ENCODE measurements at regions not wholly inside any gene's neighbourhood (a gene's known extent, or its start where the extent isn't known, plus 50 kb on each side); places are given as distances from the start of the nearest gene placed in this dataset.

DNA sequence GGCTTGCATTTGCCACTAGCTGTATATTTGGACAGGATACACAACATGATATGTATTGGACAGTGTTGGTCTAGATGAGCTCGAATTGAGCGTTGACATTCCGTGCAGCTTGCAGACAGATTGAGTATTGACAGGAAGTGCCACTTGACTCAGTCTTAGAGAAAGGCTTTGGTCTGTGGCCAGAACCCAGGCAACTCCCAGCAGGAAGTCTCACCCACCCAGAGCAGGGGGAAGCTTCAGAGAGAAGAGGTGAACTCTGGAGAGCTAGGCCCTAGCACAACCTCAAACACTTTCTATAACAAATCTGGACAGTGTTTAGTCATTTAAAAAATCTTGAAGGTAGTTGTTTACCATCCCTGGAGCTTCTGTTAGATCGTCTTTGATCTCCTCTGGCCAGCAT, 280.5 kb downstream of the FBXW7 start:
- H3K4me2 ChIP-seq (ENCODE audit: low read depth, low read length) = no peak overlapping the region
- no peaks in the 10 kb centered on the region for H3K27me3 ChIP-seq (replicated peaks; ENCODE audit: insufficient read depth, low read length)
- H2AFZ ChIP-seq (ENCODE audit: low read length) = no peak overlapping the region
- TF ChIP-seq, protein P1, sequence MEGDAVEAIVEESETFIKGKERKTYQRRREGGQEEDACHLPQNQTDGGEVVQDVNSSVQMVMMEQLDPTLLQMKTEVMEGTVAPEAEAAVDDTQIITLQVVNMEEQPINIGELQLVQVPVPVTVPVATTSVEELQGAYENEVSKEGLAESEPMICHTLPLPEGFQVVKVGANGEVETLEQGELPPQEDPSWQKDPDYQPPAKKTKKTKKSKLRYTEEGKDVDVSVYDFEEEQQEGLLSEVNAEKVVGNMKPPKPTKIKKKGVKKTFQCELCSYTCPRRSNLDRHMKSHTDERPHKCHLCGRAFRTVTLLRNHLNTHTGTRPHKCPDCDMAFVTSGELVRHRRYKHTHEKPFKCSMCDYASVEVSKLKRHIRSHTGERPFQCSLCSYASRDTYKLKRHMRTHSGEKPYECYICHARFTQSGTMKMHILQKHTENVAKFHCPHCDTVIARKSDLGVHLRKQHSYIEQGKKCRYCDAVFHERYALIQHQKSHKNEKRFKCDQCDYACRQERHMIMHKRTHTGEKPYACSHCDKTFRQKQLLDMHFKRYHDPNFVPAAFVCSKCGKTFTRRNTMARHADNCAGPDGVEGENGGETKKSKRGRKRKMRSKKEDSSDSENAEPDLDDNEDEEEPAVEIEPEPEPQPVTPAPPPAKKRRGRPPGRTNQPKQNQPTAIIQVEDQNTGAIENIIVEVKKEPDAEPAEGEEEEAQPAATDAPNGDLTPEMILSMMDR (IDR thresholded peaks at IDR 0.05; ENCODE audit: low read length) = no peak
- no peak for TF ChIP-seq EZH2 (optimal IDR thresholded peaks at IDR 0.05; ENCODE audit: low read depth, low read length)
- no peak for TF ChIP-seq EZH2phosphoT487 (IDR thresholded peaks at IDR 0.05; ENCODE audit: low read length)
- no peaks in the 10 kb centered on the region for H4K20me1 ChIP-seq (ENCODE audit: insufficient read depth, low read length)
- H3K36me3 ChIP-seq (replicated peaks; ENCODE audit: insufficient read depth, low read length) = no peaks in the 10 kb centered on the region
- no peak overlapping the region for H3K4me3 ChIP-seq (ENCODE audit: low read length)
- H3K4me1 ChIP-seq (ENCODE audit: low read length) = no peaks in the 10 kb centered on the region
- DNase-seq = no peak
- H3K79me2 ChIP-seq (ENCODE audit: low read length) = no peaks in the 10 kb centered on the region
- H3F3A ChIP-seq (ENCODE audit: insufficient read depth, low read length) = no peaks in the 10 kb centered on the region
- no peak overlapping the region for H3K27ac ChIP-seq (ENCODE audit: low read length)
- no peaks in the 10 kb centered on the region for H3K9me3 ChIP-seq (replicated peaks; ENCODE audit: insufficient read depth, low read length)
- no peak overlapping the region for H3K9ac ChIP-seq (ENCODE audit: low read length)
- no peaks in the 10 kb centered on the region for H3K9me2 ChIP-seq (replicated peaks; ENCODE audit: insufficient read depth, low read length)

DNA sequence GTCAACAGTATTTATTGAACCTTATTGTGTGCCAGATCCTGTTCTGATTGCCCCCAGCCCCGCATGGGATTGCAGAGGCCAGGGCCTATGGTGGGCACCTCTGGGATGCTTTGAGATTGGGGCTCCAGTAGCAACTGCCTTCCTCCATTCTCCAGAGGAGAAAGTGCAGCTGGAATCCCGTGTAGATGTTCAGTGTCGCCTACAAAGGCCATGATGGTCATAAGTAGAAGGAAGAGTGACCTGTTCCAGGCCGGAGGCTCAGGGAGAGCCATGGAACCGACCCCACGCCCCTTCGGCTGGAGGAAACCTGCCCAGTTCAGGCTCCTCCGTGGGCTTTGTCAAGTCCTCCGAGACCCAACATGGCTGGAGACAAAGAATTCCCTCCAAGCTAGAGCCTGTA, 287.5 kb downstream of the FBXW7 start:
- no peaks in the 10 kb centered on the region for H3K4me1 ChIP-seq (ENCODE audit: low read length)
- no peaks in the 10 kb centered on the region for H3K9me2 ChIP-seq (replicated peaks; ENCODE audit: insufficient read depth, low read length)
- no peak overlapping the region for H3K27ac ChIP-seq (ENCODE audit: low read length)
- no peak overlapping the region for H3K4me3 ChIP-seq (ENCODE audit: low read length)
- no peak overlapping the region for H3K4me2 ChIP-seq (ENCODE audit: low read depth, low read length)
- H3F3A ChIP-seq (ENCODE audit: insufficient read depth, low read length) = no peaks in the 10 kb centered on the region
- H4K20me1 ChIP-seq (ENCODE audit: insufficient read depth, low read length) = no peaks in the 10 kb centered on the region
- no peaks in the 10 kb centered on the region for H3K27me3 ChIP-seq (replicated peaks; ENCODE audit: insufficient read depth, low read length)
- no peak overlapping the region for H3K9ac ChIP-seq (ENCODE audit: low read length)
- no peaks in the 10 kb centered on the region for H3K9me3 ChIP-seq (replicated peaks; ENCODE audit: insufficient read depth, low read length)
- no peak for DNase-seq
- no peaks in the 10 kb centered on the region for H3K36me3 ChIP-seq (replicated peaks; ENCODE audit: insufficient read depth, low read length)
- no peaks in the 10 kb centered on the region for H3K79me2 ChIP-seq (ENCODE audit: low read length)
- H2AFZ ChIP-seq (ENCODE audit: low read length) = no peak overlapping the region
- TF ChIP-seq, protein P1 (IDR thresholded peaks at IDR 0.05; ENCODE audit: low read length) = no peak
- TF ChIP-seq EZH2phosphoT487 (IDR thresholded peaks at IDR 0.05; ENCODE audit: low read length) (no peak), EZH2 (optimal IDR thresholded peaks at IDR 0.05; ENCODE audit: low read depth, low read length) (no peak)

DNA sequence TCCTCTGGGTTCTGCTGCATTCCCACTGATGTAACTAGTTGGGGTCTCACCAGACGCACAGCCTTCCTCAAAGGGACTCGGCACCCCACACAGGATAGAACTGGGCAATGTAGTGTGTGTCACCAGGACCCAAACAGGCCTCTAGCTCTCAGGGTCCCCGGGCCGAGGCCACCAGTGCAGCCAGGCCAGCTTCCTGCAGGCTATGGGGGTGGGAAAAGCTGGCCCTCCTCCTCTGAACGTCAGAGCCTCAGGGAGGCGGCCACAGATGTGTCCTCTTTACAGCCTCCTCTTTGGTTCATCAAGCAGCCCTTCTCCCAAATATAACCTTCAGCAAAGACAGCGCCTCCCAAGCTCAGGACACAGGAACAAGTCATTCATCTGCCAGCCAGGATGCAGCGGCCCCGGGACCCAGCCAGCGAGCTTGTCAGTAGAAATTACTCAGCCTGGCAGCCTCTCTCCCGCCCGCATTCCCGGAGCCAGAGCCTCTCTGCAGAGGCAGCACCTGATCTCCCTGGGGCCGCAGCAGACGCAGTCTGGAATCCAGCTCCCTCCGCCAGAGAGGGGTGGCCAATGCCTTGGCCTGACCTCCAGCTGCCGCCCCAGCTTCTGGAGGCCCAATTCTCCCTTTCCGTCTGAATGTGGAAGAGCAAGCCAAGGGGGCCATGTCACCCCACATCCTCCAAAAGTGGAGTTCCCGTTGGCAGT, 288.5 kb downstream of the FBXW7 start:
- H3K9me3 ChIP-seq (replicated peaks; ENCODE audit: insufficient read depth, low read length) = no peaks in the 10 kb centered on the region
- no peak for DNase-seq
- H3K4me2 ChIP-seq (ENCODE audit: low read depth, low read length) = no peak overlapping the region
- H2AFZ ChIP-seq (ENCODE audit: low read length) = no peak overlapping the region
- no peak overlapping the region for H3K4me3 ChIP-seq (ENCODE audit: low read length)
- no peaks in the 10 kb centered on the region for H3K9me2 ChIP-seq (replicated peaks; ENCODE audit: insufficient read depth, low read length)
- no peaks in the 10 kb centered on the region for H3K36me3 ChIP-seq (replicated peaks; ENCODE audit: insufficient read depth, low read length)
- TF ChIP-seq, protein P1 (IDR thresholded peaks at IDR 0.05; ENCODE audit: low read length) = no peak
- TF ChIP-seq EZH2 (optimal IDR thresholded peaks at IDR 0.05; ENCODE audit: low read depth, low read length) = no peak
- no peak for TF ChIP-seq EZH2phosphoT487 (IDR thresholded peaks at IDR 0.05; ENCODE audit: low read length)
- no peak overlapping the region for H3K27ac ChIP-seq (ENCODE audit: low read length)
- no peaks in the 10 kb centered on the region for H3K27me3 ChIP-seq (replicated peaks; ENCODE audit: insufficient read depth, low read length)
- H3F3A ChIP-seq (ENCODE audit: insufficient read depth, low read length) = no peaks in the 10 kb centered on the region
- H3K4me1 ChIP-seq (ENCODE audit: low read length) = no peaks in the 10 kb centered on the region
- H3K79me2 ChIP-seq (ENCODE audit: low read length) = no peaks in the 10 kb centered on the region
- H4K20me1 ChIP-seq (ENCODE audit: insufficient read depth, low read length) = no peaks in the 10 kb centered on the region
- no peak overlapping the region for H3K9ac ChIP-seq (ENCODE audit: low read length)
